Esophagus squamous epithelium (tissue), 4 donors: ENCODE measurements at regions not wholly inside any gene's neighbourhood (a gene's known extent, or its start where the extent isn't known, plus 50 kb on each side); places are given as distances from the start of the nearest gene placed in this dataset.
"Not testable (repeated sequence)": the region's sequence is repeated elsewhere in the genome, so short reads cannot be mapped to it uniquely, and the experiment has no call there.

Experiments
- CTCF ChIP-seq, 6 experiments: fragments of 450-650 bp in 4 of 6; fragments of 200-600 bp in 2 of 6; sonication (generic) in 2 of 6; IDR thresholded peaks; one replicate each; pipeline ENCODE4 v1.5.1; 2016 to 2019; ENCODE audit warnings: antibody characterized with exemption in 6 of 6, mild to moderate bottlenecking in 4 of 6, moderate library complexity in 4 of 6
- POLR2A ChIP-seq, 4 donors: fragments of 450-650 bp; IDR thresholded peaks; one replicate each; pipeline ENCODE4 v1.6.1; 2017; ENCODE audit warnings: antibody characterized with exemption in 4 of 4, mild to moderate bottlenecking in 4 of 4, moderate library complexity in 3 of 4

- TF ChIP-seq CTCF, POLR2A (IDR thresholded peaks at IDR 0.05): not testable (repeated sequence)
These were observed 243.5 kb downstream of the FOXD4L6 start for GRCh38 chr9:40884902-40885490.
